KBM-7 (cell line): ENCODE measurements at regions not wholly inside any gene's neighbourhood (a gene's known extent, or its start where the extent isn't known, plus 50 kb on each side); places are given as distances from the start of the nearest gene placed in this dataset.
A peak's percentile ranks its signal among the peaks of the same experiment; 100 is the strongest.

Experiments used
- DNase-seq: peaks from one replicate; pipeline ENCODE4 v3.0.0-alpha.2; 2015
- in situ Hi-C: fragments of 300-500 bp; cut with MboI; formaldehyde crosslinking; loops from 2 replicates; pipeline ENCODE4 v1.14.3; 2020; ENCODE audit warnings: low sequenced_read_pairs, low pct_unique_long_range_greater_than_20kb, mixed read lengths

GRCh38 chr13:22095794-22096193 is 424.9 kb downstream of the FGF9 start:
- DNase-seq, result no peak
- in situ Hi-C loops, result no loop called here

DNA sequence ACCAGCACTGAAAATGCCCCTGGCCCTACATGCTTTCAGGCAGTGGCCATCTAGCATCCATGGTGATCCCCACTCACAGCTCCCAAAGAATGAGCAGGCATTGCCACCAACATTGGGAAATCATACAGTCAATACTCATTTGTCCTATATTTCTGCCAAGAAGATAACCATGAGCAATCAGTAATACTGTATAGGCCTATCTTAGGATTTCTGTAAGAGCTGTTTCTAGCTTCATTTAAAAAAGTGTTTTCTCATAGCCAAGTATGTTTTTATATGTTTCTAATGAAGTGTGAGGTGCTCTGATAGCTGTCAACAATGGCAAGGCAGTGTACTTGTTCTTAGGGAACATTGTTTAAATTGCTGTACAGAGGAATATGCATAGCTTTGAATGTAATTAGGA is 428.7 kb downstream of the FGF9 start:
- no peak for DNase-seq
- in situ Hi-C loops, result no loop called here

GRCh38 chr13:22102271-22102670 is 431.4 kb downstream of the FGF9 start:
- no peak for DNase-seq
- in situ Hi-C loops, result no loop called here

DNA sequence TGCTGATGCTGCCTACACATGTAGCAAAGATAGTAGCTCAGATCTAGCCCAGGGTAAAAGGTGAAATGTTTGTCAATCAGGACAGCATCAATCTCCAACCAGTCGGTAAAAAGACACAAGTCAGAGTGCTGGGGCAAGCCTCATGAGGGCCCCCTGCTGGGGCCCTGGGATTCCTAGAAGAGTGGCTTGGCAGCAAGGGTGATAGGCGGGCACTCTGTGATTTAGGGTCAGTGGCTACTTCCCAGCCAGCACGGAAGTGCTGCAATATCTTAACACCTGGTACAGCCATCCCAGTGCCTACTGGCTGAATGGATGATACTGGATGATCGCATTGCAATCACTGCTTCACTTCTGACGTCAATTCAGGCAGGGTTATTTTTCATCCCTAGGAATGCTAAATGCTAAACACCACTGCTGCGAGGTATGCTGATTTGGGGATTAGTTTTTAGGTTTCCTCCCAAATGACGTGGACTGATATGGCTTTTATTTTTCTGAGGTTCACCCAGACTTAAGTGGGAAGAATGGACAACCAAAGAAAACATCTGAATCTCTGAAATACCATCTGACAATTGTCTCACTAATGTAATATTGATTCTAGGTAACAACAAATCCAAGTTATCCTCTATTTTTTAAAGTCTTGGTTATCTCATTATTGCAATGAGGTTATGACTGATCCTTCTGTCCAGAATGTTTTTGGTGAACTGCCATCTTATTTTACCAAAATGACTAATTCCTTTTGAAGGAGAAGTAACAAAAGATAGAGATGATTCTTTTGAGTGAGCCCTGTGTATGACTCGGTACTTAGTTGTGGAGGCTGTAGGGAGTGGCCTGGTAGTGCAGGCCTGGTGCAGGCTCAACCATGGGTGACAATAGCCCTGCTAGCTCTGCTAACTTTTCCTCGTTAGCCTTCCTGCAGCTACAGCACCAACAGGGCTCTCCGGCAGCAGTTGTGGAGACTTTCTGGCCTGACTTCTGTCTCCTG is 432.5 kb downstream of the FGF9 start:
- in situ Hi-C loops, result no loop called here
- DNase-seq, result no peak

DNA sequence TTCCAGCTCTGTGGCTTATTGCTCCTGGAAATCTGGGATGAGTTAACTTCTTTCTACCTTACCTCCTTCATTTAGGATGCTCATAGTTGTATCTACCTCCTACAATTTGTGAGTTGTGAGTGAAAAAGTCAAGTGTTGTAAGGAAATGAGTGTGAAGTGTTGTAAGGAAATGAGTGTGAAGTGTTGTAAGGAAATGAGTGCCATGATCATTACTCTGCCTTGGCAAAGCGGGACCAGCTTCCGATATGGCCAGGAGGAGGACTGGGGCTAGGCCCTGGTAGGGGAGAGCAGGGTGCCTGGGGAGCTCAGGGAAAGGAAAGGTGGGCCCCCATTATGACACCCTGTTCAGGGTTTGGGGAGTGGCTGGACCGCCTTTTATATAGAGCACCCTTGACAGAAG is 435.2 kb downstream of the FGF9 start:
- no peak for DNase-seq
- in situ Hi-C loops, result no loop called here

- in situ Hi-C loops, result no loop called here
- no peak for DNase-seq
These were observed 436.7 kb downstream of the FGF9 start for GRCh38 chr13:22107549-22107948.

DNA sequence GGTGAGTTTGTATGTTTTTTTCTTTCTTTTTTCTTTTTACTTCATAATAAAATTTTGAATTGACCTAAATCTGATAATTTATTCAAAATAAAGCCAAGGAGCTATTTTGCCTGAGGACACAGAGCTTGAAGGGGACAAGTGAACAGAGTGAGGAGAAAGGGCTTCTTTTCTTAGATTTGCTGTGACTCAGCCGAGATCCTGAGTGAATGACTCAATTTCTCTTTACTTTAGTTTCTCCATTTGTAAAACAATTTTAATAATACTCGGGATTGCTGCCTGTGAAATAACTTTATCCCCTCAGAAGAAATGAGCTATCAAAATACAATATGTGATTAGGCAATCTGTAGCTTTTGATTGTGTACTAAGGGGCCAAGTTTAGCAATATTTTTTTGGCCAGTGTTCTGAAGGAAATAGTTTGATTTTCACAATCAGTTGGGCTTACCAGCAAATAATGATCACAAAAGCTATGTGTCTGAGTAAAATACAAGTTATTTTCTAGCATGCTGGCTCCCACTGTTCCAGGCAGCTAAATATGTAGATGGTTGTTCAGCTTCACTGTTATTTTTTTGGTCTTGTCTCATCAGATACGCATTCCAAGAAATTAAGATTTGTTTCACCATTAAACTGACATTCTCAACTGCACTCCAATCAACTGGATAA is 437.5 kb downstream of the FGF9 start:
- DNase-seq, result no peak
- in situ Hi-C loops, result no loop called here

DNA sequence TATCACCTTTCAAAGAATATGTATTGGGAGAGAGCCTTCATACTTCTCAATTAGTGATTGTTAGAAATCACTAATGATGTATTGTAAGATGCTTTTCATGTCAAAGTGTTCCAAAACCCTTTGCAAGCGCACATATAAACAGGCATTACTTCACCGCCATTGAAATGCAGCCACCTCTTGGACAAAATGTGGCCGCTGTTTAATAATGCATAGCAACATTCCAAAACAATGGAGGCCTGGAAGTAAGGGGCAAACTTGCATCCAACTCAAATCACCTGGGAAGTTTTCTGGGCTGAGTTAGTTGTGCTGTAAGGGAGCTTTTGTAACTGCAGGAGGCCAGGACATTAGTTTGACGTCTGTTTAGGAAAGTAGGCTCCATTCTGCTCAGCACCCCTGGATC is 438.1 kb downstream of the FGF9 start:
- DNase-seq, result no peak
- in situ Hi-C loops, result no loop called here

- in situ Hi-C loops, result no loop called here
- no peak for DNase-seq
These were observed 439.5 kb downstream of the FGF9 start for GRCh38 chr13:22110368-22110767.

DNA sequence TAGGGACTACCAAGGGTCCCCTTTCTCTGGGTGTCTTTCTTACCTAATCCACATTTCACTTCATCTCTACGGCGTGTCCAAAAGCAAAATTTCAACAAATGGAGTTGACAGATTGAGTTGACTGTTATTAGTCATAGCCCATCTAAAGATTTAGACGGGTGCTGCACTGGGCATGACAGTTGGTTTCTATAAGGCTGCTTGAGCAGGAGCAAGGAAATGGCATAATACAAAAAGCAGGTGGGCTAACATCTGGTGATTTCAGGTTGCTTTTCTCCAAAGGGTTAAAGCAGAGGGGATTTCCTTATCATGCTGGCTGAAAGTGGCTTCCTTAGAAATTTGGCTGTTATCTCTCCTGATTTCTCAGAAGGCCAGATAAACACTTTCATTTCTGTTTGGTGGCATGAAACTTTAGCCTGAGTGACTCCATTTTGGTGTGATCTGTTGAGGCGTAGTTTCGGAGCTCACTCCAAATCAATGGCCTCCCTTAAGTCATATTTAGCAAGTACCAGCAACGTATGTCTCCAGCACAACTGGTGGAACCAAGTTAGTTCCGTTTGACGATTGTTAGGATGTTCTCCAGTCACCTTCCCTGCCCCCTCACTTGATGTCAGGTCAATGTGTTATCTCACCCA is 440.4 kb downstream of the FGF9 start:
- in situ Hi-C loops, result no loop called here
- DNase-seq, result no peak

- in situ Hi-C loops, result no loop called here
- no peak for DNase-seq
These were observed 441.1 kb downstream of the FGF9 start for GRCh38 chr13:22111961-22112360.

- DNase-seq, result no peak
- in situ Hi-C loops, result no loop called here
These were observed 442.3 kb downstream of the FGF9 start for GRCh38 chr13:22112956-22113745.

DNA sequence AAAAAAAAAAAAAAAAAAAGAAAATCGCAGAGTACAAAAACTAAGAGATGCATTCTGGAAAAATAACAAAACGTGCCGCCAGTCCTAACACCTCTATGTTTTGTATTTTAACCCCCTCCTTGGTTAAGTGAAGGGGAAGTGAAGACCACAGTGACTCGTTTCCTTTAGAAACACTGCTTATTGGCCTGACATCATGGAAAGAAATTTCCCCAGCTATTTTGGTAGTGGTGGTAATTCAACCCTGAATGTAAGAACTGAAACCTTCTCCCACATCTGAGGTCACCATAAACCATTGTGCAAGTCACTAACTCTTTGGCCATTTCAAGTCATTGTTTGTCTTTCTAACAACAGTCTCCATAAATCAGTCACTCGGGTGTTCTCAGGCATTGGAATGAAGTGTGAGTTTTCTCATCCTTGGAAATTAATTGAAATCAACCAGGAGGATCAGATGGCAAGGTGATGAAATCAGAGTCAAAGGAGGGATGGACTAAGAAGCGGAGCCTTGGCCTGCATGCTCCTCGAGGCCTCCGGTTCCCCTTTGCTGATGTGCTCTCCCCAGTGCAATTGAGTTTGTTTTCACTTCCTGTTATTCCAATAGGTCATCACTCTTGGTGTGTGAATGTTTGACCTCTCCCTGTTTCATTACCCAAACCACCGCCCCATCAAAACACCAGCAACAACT is 443.9 kb downstream of the FGF9 start:
- in situ Hi-C loops, result no loop called here
- DNase-seq, result peak; percentile 94

DNA sequence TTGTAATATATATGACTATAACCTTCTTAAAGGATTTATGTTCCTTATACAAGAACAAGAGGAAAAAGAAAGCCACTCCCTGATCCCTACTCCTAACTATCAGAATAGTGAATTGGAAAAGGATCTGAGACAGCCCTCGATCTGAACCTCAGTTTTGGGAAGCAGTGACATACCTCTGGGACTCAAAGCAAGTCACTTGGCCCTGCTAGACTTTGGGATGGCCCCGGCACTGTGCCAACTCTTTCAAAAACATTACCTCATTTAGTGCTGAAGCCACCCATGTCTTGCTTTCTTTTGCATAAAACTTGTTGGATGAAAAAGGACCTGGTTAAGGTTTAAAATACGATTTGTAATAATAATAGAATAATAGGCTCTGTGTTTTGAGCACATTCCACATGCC is 447.3 kb downstream of the FGF9 start:
- no peak for DNase-seq
- in situ Hi-C loops, result no loop called here

DNA sequence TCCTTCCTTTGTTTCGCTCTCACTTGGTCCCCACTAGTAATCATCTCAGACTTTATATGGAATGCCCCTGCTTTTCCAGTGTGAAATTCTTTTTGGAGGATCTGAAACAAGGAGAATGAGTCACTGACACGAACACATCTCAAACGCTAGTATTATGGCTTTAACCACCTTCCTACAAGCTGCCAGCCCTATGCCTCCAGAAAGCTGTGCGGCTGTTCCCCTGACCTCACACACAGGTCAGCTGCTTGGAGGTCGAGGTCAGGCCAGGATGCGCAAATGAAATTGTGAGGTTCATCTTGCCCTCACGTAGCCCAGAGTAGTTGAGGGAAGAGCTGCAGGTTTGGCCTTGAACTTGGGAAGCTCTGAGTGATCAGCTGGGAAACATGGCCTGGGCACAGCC is 449.8 kb downstream of the FGF9 start:
- no peak for DNase-seq
- in situ Hi-C loops, result no loop called here

- DNase-seq, result peak; percentile 11
These were observed 450.4 kb downstream of the FGF9 start for GRCh38 chr13:22121146-22121739.

GRCh38 chr13:22126433-22127021 is 455.7 kb downstream of the FGF9 start:
- peak; percentile 81 for DNase-seq
- in situ Hi-C loops, result no loop called here

More at GRCh38 chr13:22121146-22121739, 450.4 kb downstream of the FGF9 start:
- in situ Hi-C loops, result no loop called here
